OCI-LY3 (cell line): ENCODE measurements at regions not wholly inside any gene's neighbourhood (a gene's known extent, or its start where the extent isn't known, plus 50 kb on each side); places are given as distances from the start of the nearest gene placed in this dataset.

Source experiments
- H2AFZ ChIP-seq: fragments of 200-600, 300-600 bp; shearing (Covaris generic); 2 replicates; pipeline ENCODE4 v1.6.0; 2014; ENCODE audit warnings: antibody characterized with exemption, low read depth, low read length
- H3K27ac ChIP-seq: fragments of 200-600, 300-600 bp; sonication (generic); 2 replicates; pipeline ENCODE4 v1.5.1; 2014; ENCODE audit warnings: mild to moderate bottlenecking, low read length, moderate library complexity, mixed read lengths
- H3K27me3 ChIP-seq: fragments of 200-600, 300-600 bp; sonication (generic); 2 replicates; pipeline ENCODE4 v1.6.1; 2014; ENCODE audit warnings: low read depth, low read length, mixed read lengths
- H3K36me3 ChIP-seq: fragments of 200-600, 300-600 bp; sonication (generic); replicated peaks from 2 replicates; pipeline ENCODE3; 2014; ENCODE audit warnings: low read depth, low read length, mixed read lengths
- H3K4me1 ChIP-seq: fragments of 300-600, 200-600 bp; sonication (generic); 2 replicates; pipeline ENCODE4 v1.6.1; 2014; ENCODE audit warnings: low read length, mixed read lengths
- H3K4me2 ChIP-seq: fragments of 200-600, 300-600 bp; sonication (generic); 2 replicates; pipeline ENCODE4 v1.6.1; 2014; ENCODE audit warnings: low read length, mixed read lengths
- H3K4me3 ChIP-seq: fragments of 300-600, 200-600 bp; sonication (generic); 2 replicates; pipeline ENCODE4 v1.5.1; 2014; ENCODE audit warnings: antibody characterized with exemption, mild to moderate bottlenecking, low read length, moderate library complexity
- H3K79me2 ChIP-seq: fragments of 300-600, 200-600 bp; shearing (Covaris generic); 2 replicates; pipeline ENCODE4 v1.6.1; 2014; ENCODE audit warnings: mild to moderate bottlenecking, low read length, mixed read lengths
- H3K9ac ChIP-seq: fragments of 300-600, 200-600 bp; shearing (Covaris generic); 2 replicates; pipeline ENCODE4 v1.6.0; 2014; ENCODE audit warnings: mild to moderate bottlenecking, low read length, moderate library complexity
- H3K9me3 ChIP-seq: fragments of 200-600, 300-600 bp; shearing (Covaris generic); 2 replicates; pipeline ENCODE4 v1.6.1; 2014; ENCODE audit warnings: low read length, mixed read lengths; ENCODE audit not compliant: insufficient read depth
- H4K20me1 ChIP-seq: fragments of 200-600, 300-600 bp; sonication (generic); 2 replicates; pipeline ENCODE4 v1.6.1; 2016; ENCODE audit warnings: low read length, mixed read lengths; ENCODE audit not compliant: insufficient read depth
- EZH2phosphoT487 ChIP-seq: fragments of 200-600 bp; shearing (Covaris generic); IDR thresholded peaks from 2 replicates; pipeline ENCODE4 v1.6.1; 2018; ENCODE audit warnings: antibody characterized with exemption, mixed run types, low read depth
- TF ChIP-seq, protein P1 (sequence below): fragments of 200-600, 300-600 bp; sonication (generic); IDR thresholded peaks from 2 replicates; pipeline ENCODE4 v1.5.1; 2014; ENCODE audit warnings: antibody characterized with exemption, low read length, low read depth

DNA sequence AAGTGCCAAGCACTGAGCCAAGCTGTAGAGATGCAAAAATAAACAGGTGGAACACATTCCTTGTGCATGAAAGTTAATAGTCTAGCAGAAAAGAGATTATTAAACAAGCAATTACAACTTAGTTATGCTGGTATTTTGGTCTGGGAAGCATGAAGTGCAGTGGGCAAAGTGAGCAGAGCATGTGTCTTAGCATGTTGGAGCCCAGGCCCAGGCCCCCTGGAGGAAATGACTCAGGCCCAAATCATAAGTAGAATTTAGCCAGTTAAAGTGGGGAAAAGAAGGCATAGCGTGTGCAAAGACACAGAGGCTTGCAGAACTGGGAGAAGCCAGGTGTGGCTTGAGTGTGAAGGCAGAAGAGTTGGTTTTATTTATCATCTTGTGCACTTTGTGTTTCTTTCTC is 163.8 kb upstream of the ATP11B start:
- H2AFZ ChIP-seq, result no peak overlapping the region
- H3K4me2 ChIP-seq, result no peak overlapping the region
- H3K27me3 ChIP-seq, result 0 out of 2 replicates have a peak, but pooled peaks cover 7% of the 10 kb centered on the region
- H3K79me2 ChIP-seq, result no peaks in the 10 kb centered on the region
- H3K9ac ChIP-seq, result no peak overlapping the region
- no peaks in the 10 kb centered on the region for H3K9me3 ChIP-seq
- H4K20me1 ChIP-seq, result no peaks in the 10 kb centered on the region
- H3K4me3 ChIP-seq, result no peak overlapping the region
- H3K4me1 ChIP-seq, result no peaks in the 10 kb centered on the region
- no peaks in the 10 kb centered on the region for H3K36me3 ChIP-seq
- TF ChIP-seq, protein P1, sequence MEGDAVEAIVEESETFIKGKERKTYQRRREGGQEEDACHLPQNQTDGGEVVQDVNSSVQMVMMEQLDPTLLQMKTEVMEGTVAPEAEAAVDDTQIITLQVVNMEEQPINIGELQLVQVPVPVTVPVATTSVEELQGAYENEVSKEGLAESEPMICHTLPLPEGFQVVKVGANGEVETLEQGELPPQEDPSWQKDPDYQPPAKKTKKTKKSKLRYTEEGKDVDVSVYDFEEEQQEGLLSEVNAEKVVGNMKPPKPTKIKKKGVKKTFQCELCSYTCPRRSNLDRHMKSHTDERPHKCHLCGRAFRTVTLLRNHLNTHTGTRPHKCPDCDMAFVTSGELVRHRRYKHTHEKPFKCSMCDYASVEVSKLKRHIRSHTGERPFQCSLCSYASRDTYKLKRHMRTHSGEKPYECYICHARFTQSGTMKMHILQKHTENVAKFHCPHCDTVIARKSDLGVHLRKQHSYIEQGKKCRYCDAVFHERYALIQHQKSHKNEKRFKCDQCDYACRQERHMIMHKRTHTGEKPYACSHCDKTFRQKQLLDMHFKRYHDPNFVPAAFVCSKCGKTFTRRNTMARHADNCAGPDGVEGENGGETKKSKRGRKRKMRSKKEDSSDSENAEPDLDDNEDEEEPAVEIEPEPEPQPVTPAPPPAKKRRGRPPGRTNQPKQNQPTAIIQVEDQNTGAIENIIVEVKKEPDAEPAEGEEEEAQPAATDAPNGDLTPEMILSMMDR, result no peak
- no peak for TF ChIP-seq EZH2phosphoT487
- no peak overlapping the region for H3K27ac ChIP-seq

DNA sequence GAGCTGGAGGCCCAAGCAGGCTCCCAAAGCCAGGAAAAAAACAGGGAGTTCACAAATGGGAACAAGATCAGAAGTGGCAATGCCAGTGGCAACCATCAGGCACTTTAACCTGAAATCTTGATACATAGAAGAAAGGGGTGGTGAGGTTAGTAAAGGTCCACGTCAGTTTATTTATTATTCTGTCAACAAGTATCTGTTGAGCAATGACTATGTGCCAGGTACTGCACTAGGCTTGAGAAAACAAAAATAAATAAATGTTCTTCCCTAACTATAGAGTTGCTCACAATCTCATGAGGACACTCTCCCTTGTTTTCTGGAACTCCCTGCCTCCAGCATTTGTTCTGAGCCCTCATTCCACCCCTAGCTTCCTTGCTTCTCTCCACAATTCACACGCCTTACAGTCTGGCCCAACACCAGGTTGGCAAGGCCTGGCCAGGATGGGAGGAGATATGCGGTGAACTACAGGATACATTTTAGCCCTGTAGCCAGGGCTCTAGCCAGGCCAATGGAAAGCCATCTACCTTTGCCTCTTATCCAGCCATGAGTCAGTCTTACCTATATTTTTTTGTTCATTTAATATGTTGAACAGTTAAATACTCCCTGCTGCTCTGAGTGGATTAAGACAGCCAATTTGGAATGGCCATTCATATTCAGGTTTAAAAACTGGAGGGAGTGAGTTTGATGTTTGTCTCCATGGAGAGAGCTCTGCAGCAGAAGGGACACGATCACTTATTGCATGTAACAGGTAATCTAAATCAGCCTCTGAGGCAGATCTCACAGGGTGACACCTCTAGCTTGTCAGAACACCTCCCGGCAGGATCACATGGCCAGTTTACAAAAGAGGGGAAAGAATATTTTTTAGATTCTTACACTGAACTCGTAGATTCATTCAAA is 161.9 kb upstream of the ATP11B start:
- H3K4me3 ChIP-seq, result no peak overlapping the region
- H3K4me2 ChIP-seq, result no peak overlapping the region
- H4K20me1 ChIP-seq, result no peaks in the 10 kb centered on the region
- no peak for TF ChIP-seq EZH2phosphoT487
- TF ChIP-seq, protein P1, result no peak
- no peaks in the 10 kb centered on the region for H3K9me3 ChIP-seq
- peaks cover 9% of the 10 kb centered on the region; the same call in 1 of the 2 replicates for H3K27me3 ChIP-seq
- H3K27ac ChIP-seq, result no peak overlapping the region
- H2AFZ ChIP-seq, result no peak overlapping the region
- no peaks in the 10 kb centered on the region for H3K79me2 ChIP-seq
- no peaks in the 10 kb centered on the region for H3K36me3 ChIP-seq
- H3K9ac ChIP-seq, result no peak overlapping the region
- no peaks in the 10 kb centered on the region for H3K4me1 ChIP-seq

DNA sequence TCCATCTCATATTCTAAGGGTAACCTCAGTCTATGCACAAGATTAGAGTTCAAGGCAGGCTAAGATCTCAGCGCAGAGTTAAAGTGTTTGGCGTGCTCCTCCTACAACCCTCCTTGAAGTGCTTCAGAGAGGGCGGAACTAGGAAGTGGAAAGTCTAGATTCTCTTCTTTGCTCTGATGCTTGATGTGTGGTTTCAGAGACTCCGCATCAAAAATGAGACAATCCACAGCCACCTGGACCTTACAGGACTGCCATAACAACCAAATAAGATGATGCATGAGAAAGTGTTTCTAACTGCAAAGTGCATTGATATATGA is 161.3 kb upstream of the ATP11B start:
- Histone ChIP-seq H3K36me3 (no peaks in the 10 kb centered on the region), H4K20me1 (no peaks in the 10 kb centered on the region), H3K9me3 (no peaks in the 10 kb centered on the region), H3K4me1 (no peaks in the 10 kb centered on the region), H3K4me3 (no peak overlapping the region), H3K79me2 (no peaks in the 10 kb centered on the region), H3K9ac (no peak overlapping the region), H3K4me2 (no peak overlapping the region), H3K27me3 (peaks cover 11% of the 10 kb centered on the region; the same call in 1 of the 2 replicates), H2AFZ (no peak overlapping the region), H3K27ac (no peak overlapping the region)
- TF ChIP-seq, protein P1, result no peak
- no peak for TF ChIP-seq EZH2phosphoT487

DNA sequence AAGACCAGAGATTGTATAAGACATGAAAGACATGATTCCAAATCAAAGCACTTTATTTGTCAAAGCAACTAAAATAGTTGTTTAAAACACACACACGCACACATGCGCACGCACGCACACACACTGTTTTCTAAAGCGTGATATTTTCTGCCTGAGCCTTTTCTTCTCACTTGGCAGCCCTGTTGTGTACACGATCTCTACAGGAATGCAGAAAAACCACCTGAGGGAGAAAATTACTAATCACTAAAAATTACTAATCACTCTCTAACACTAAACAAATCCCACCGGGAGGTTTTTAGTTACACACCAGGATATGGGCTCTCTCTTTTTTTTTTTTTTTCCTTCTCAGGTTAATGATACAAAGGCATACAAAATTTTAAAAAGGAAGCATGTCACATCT is 160.1 kb upstream of the ATP11B start:
- H3K79me2 ChIP-seq, result no peaks in the 10 kb centered on the region
- no peak overlapping the region for H3K9ac ChIP-seq
- H3K36me3 ChIP-seq, result no peaks in the 10 kb centered on the region
- no peaks in the 10 kb centered on the region for H4K20me1 ChIP-seq
- no peak overlapping the region for H2AFZ ChIP-seq
- H3K4me2 ChIP-seq, result no peak overlapping the region
- peaks cover 11% of the 10 kb centered on the region; the same call in 1 of the 2 replicates for H3K27me3 ChIP-seq
- no peaks in the 10 kb centered on the region for H3K9me3 ChIP-seq
- H3K4me1 ChIP-seq, result no peaks in the 10 kb centered on the region
- H3K4me3 ChIP-seq, result no peak overlapping the region
- no peak overlapping the region for H3K27ac ChIP-seq
- TF ChIP-seq, protein P1, result no peak
- TF ChIP-seq EZH2phosphoT487, result no peak
